ENCODE measurements at regions not wholly inside any gene's neighbourhood (a gene's known extent, or its start where the extent isn't known, plus 50 kb on each side); places are given as distances from the start of the nearest gene placed in this dataset.

DNA sequence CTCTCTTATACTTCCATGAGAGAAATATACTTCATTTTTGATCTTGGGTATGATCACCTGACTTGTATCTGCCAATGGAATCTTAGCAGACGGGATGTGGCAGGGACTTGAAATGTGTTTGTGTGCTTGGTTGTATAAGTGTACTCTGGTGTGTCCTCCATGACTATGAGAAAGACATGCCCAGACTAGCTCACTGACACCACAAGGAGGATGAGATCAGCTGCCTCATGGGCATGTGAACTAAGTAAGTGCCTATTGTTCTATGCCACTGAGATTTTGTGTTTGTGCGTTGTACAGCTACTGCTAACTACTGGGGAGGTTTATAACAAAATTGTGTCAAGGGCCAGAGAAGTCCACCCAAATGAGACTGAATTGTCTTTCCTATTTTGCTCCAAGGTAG lies 402.2 kb upstream of the SALL1 start:
- TF ChIP-seq POLR2AphosphoS5 (IDR thresholded peaks at IDR 0.05; ENCODE audit: low read depth) (no peak), GABPA (IDR thresholded peaks at IDR 0.05; ENCODE audit: low read depth) (no peak)

Data from HL-60 (cell line).